OCI-M1 (cell line): ENCODE measurements at regions not wholly inside any gene's neighbourhood (a gene's known extent, or its start where the extent isn't known, plus 50 kb on each side); places are given as distances from the start of the nearest gene placed in this dataset.
"Not testable (repeated sequence)": the region's sequence is repeated elsewhere in the genome, so short reads cannot be mapped to it uniquely, and the experiment has no call there.

Source experiments
- DNase-seq: peaks from one replicate; lab custom pipeline; 2025; lab: John Stamatoyannopoulos, UW

DNA sequence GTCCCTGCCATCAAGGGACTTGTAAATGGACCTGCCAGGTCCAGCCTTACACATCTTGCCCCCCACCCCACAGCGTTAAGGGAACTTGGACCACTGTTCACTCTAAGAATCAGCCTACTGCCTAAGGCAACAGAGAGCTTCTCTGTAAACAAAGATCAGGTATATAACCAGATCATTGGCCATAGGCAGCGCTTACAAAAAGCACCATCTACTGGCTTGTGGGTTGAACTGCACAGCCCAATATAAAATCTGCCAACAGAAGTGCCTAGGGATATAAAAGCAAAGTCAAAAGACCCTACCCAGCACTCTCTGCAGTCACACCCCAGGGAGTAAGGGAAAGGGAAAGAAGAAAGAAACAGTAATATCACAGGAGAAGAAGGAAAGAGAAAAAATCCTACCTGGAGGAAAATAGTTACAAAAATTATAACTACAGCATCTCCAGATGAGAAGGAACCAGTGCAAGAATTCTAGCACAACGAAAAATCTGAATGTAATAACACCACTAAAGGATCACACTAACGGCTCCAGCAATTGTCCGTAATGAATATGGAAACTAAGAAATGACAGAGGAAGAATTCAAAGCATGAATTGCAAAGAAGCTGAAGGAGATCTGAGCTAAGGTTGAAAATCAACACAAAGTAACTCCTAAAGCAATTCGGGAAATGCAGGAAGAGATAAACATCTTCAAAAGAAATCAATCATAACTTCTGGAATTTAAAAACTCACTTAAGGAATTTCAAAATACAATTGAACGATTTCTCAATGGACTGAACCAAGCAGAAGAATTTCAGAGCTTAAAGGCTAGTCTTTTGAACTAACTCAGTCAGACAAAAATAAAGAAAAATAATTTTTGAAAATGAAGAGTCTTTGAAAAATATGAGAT lies 95.2 kb upstream of the PCED1B start:
- peak; percentile 75 for DNase-seq

DNA sequence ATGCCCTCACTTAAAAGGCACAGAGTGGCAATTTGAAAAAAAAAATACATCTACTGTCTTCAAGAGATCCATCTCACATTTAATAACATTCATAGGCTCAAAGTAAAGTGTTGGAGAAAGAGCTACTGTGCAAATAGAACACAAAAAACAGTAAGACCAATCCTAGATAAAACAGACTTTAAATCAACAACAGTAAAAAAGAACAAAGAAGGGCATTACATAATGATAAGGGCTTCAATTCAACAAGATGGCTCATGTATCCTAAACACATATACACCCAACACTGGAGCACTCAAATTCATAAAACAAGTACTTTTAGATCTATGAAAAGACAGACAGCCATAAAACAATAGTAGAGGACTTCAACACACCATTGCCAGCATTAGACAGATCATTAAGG lies 93.6 kb upstream of the PCED1B start:
- DNase-seq, result no peak

DNA sequence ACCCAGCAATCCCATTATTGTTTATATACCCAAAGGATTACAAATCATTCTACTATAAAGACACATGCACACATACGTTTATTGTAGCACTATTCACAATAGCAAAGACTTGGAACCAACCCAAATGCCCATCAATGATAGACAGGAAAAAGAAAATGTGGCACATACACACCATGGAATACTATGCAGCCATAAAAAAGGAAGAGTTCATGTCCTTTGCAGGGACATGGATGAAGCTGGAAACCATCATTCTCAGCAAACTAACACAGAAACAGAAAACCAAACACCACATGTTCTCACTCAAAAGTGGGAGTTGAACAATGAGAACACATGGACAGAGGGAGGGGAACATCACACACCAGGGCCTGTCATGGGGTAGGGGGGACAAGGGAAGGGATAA lies 91.3 kb upstream of the PCED1B start:
- DNase-seq, result not testable (repeated sequence)

- DNase-seq, result no peak
Measured at GRCh38 chr12:46990211-46990610, 89.2 kb upstream of the PCED1B start.

DNA sequence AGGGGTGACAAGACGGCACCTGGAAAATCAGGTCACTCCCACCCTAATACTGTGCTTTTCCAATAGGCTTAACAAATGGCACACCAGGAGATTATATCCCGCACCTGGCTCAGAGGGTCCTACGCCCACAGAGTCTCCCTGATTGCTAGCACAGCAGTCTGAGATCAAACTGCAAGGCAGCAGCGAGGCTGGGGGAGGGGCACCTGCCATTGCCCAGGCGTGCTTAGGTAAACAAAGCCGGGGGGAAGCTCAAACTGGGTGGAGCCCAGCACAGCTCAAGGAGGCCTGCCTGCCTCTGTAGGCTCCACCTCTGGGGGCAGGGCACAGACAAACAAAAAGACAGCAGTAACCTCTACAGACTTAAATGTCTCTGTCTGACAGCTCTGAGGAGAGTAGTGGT lies 87.4 kb upstream of the PCED1B start:
- DNase-seq, result not testable (repeated sequence)

DNA sequence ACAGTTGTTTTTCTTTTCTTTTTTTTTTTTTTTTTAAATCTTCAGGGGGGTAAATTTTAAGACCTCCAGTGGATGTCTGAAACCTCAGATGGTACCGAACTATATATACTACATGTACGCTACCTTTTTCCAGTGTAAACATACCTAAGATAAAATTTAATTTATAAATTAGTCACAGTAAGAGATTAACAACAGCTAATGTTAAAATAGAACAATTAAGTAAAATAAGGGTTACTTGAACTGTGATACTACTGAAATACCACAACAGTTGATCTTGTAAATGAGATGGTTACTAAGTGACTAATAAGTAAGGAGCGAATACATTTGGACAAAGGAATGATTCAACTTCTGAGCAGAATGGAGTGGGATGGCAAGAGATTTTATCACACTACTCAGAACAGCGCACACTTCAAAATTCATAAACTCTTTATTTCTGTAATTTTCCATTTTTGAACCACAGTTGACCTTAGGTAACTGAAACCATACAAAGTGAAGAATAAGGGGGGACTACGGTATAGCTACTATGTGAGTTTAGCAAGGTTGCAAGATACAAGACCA lies 80.5 kb upstream of the PCED1B start:
- DNase-seq, result no peak

- peak; percentile 76 for DNase-seq
Measured at GRCh38 chr12:47004634-47005033, 74.8 kb upstream of the PCED1B start.

GRCh38 chr12:47007048-47007447 lies 72.4 kb upstream of the PCED1B start:
- no peak for DNase-seq

DNA sequence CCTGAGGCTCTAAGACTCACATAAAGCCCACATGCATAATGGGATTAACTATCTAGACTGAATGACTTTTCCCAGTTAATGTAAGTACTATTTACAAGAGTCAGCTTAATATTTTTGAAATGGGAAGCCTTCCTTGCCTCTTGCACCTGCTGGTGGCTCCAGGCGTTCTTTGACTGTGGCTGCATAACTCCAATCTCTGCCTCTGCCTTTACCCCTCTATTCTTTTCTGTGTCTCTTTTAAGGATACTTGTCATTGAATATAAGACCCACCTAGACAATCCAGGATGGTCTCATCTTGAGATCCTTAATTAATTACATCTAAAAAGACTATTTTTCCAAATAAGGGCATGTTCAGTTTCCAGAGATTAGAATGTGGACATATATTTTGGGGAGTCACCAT lies 66.9 kb upstream of the PCED1B start:
- DNase-seq, result no peak

GRCh38 chr12:47014474-47014873 lies 64.9 kb upstream of the PCED1B start:
- no peak for DNase-seq

DNA sequence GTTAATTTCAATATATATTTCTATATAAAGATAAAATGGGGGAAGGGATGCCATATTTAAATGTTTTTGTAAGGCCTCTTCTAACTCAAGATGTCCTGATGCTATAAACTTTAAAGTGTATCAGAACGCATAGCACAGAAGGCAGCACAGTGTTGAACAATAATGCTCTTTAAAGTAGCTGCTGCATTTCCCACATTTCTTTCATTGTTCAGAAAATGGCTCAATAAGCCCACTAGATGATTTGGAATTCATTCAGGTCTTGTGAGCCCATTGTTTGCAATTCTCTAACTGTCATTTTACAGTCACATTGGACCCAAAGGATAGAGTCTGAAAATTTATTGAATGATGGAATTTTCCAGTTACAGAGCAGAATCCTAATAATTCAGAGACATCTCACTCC lies 64.0 kb upstream of the PCED1B start:
- no peak for DNase-seq

GRCh38 chr12:47017041-47017713 lies 62.2 kb upstream of the PCED1B start:
- DNase-seq, result peak; percentile 45

- no peak for DNase-seq
Measured at GRCh38 chr12:47017901-47018475, 61.4 kb upstream of the PCED1B start.

- no peak for DNase-seq
Measured at GRCh38 chr12:47020211-47020821, 59.1 kb upstream of the PCED1B start.

DNA sequence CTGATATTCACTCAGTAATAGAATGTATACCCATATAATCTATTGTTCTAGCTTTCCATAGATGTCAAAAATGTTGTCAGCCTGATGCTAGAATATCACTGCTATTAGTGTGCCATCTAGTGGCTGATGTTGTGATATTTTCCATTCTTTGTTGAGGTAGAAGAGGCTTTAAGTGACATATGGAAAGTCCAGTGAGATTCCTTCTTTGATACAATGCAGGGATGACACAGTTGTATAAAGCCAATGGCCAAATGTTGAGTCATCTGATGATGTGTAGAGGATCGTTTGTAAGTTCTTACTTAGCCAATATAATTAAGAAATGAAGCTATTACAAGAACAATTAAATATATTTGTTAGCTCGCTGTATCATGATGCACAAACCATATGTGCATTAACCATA lies 58.1 kb upstream of the PCED1B start:
- DNase-seq, result peak; percentile 86

DNA sequence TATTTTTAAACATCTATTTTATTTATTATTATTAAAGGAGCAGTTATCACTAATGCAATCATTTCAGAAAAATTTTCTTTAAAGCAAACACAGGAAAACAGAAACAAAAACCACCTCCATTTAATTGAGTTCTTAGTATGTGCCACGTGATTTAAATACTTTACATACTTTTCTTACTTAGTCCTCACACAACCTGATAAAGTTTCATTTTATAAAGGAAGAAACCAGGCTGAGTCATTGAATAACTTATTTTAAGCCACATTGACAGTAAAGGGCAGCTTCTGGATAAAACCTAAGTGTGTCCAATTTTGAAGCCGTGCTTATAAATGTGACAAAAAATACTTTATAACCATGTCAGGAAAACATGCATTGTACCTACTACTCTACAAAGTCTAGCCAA lies 57.1 kb upstream of the PCED1B start:
- no peak for DNase-seq

GRCh38 chr12:47023311-47023710 lies 56.1 kb upstream of the PCED1B start:
- DNase-seq, result peak; percentile 20

- DNase-seq, result no peak
Measured at GRCh38 chr12:47023953-47024352, 55.5 kb upstream of the PCED1B start.

DNA sequence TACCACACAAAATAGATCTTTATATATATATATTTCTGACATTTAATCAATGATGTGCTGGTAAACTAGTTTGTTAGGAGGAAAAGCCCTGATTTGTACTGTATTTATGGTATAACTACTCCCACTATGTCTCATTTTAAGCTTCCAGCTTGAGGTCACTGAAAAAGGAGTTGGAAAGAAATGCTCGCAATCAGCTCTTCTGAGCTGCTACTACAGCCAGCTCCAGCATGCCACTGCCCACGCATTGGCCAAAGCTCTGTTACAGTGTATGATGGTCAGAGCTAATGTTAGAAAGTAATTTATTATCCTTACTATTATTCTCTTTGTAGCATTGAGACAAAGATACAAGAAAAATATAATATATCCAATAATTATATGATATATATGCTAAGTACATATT lies 55.0 kb upstream of the PCED1B start:
- DNase-seq, result peak; percentile 34

DNA sequence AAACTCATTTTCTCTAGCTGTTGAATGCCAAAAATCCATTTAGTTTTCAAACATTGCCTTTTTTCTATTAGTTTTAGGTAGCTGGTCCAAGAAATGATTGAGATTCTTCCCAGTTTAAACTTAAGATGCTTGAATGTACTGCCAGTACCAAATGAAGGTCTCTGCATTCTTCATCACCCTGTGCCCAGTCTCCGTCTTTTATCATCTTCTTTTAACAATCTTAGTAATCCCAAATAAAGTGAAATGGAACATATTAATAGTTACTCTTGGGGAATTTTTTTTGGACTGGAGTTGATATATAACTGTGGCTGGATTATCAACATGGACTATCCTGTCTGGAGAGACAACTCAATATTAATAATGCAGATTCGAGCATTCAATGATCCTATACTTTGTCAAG lies 54.1 kb upstream of the PCED1B start:
- no peak for DNase-seq

DNA sequence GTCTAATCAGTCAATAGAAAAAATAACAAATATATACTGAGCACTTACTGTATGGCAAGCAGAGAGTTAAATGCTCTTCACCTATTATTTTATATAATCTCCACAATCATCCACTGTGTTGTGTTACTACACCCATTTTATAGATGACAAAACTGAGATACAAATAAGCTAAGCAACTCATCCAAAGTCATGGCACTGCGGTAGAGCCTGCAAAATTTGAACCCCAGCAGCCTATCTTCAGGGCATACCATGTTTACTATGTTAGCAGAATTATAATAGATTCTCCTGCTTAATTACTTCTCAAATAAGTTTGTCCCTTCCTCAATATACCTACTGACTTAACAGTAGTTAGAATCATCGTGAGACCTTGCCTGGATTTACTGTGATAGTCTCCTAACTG lies 53.6 kb upstream of the PCED1B start:
- DNase-seq, result no peak

DNA sequence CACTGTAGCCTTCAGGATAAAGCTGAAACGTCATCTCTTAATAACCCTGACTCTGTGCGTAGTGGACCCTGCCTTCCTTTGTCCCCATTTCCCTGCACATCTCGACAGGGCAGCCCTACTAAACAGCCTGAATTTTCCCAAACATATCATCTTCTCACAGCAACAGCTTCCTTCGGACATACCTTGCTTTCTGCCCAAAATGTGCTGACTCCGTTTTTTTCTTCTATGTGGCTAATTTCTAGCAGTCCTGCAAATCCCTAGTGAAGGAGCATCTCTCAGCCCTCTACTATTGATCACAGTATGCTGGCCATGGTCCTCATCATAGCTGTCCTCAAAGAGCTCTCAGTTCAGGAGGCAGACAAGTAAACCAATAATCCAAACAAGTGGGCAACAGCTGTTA lies 53.1 kb upstream of the PCED1B start:
- no peak for DNase-seq
